Smooth muscle cell (in vitro differentiated cells): ENCODE measurements at regions not wholly inside any gene's neighbourhood (a gene's known extent, or its start where the extent isn't known, plus 50 kb on each side); places are given as distances from the start of the nearest gene placed in this dataset.

Experiments used
- DNase-seq: peaks from one replicate; lab custom pipeline; 2025; ENCODE audit not compliant: unreplicated experiment; lab: John Stamatoyannopoulos, UW
- H2AFZ ChIP-seq: fragments of 200-600 bp; sonication (generic); 2 replicates; pipeline ENCODE4 v1.6.0; 2016; ENCODE audit warnings: antibody characterized with exemption, low read depth, mild to moderate bottlenecking
- H3F3A ChIP-seq: fragments of 200-600 bp; sonication (generic); 2 replicates; pipeline ENCODE4 v1.6.0; 2017; ENCODE audit warnings: antibody characterized with exemption, low read depth
- H3K27ac ChIP-seq: fragments of 200-600 bp; sonication (generic); 2 replicates; pipeline ENCODE4 v1.5.1; 2016; ENCODE audit warnings: low read depth, mild to moderate bottlenecking
- H3K27me3 ChIP-seq: fragments of 200-600 bp; sonication (generic); 2 replicates; pipeline ENCODE4 v1.6.1; 2016; ENCODE audit warnings: low read depth, mild to moderate bottlenecking
- H3K36me3 ChIP-seq: fragments of 200-600 bp; sonication (generic); 2 replicates; pipeline ENCODE4 v1.5.1; 2016; ENCODE audit warnings: low read depth
- H3K4me1 ChIP-seq: fragments of 200-600 bp; sonication (generic); 2 replicates; pipeline ENCODE4 v1.5.1; 2016; ENCODE audit warnings: low read depth
- H3K4me2 ChIP-seq: fragments of 200-600 bp; sonication (generic); 2 replicates; pipeline ENCODE4 v1.6.0; 2016; ENCODE audit warnings: mild to moderate bottlenecking
- H3K4me3 ChIP-seq: fragments of 200-600 bp; sonication (generic); 2 replicates; pipeline ENCODE4 v1.5.1; 2016; ENCODE audit warnings: mild to moderate bottlenecking
- H3K79me2 ChIP-seq: fragments of 200-600 bp; sonication (generic); 2 replicates; pipeline ENCODE4 v1.6.0; 2016; ENCODE audit warnings: low read depth, mild to moderate bottlenecking
- H3K9ac ChIP-seq: fragments of 200-600 bp; sonication (generic); 2 replicates; pipeline ENCODE4 v1.6.0; 2016; ENCODE audit warnings: low read depth
- H3K9me3 ChIP-seq: fragments of 200-600 bp; sonication (generic); replicated peaks from 2 replicates; pipeline ENCODE4 v1.5.1; 2016; ENCODE audit warnings: low read depth
- H4K20me1 ChIP-seq: fragments of 200-600 bp; sonication (generic); 2 replicates; pipeline ENCODE4 v1.6.0; 2016; ENCODE audit warnings: low read depth
- WGBS: methylation state at CpG from one replicate; pipeline ENCODE4 v1.1.7; 2016; ENCODE audit warnings: low lambda C conversion rate; 5-methylcytosine and 5-hydroxymethylcytosine counted together
- TF ChIP-seq, protein P1 (sequence below): fragments of 200-600 bp; sonication (generic); IDR thresholded peaks from 2 replicates; pipeline ENCODE4 v1.5.1; 2017; ENCODE audit warnings: borderline replicate concordance, mild to moderate bottlenecking, antibody characterized with exemption; ENCODE audit not compliant: insufficient read depth, poor library complexity, severe bottlenecking

DNA sequence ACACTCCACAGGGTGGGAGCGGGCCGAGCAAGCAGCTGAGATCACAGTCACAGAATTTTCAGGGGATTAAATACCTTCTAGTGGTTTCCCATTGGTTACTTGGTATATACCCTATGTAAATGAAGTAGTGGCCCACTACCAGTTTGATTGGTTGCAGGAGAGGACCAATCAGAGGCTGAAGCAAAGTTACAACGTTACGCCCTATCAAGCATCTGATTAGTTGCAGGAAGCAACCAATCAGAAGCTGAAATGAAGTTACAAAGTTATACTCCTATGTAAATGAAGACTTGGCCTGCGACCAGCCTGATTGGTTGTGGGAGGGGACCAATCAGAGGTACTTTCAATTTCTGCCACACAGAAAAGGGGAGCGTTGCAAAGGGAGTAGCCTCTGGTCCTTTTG is 474.0 kb downstream of the COG6 start:
- H3K4me3 ChIP-seq: no peak overlapping the region
- TF ChIP-seq, protein P1, sequence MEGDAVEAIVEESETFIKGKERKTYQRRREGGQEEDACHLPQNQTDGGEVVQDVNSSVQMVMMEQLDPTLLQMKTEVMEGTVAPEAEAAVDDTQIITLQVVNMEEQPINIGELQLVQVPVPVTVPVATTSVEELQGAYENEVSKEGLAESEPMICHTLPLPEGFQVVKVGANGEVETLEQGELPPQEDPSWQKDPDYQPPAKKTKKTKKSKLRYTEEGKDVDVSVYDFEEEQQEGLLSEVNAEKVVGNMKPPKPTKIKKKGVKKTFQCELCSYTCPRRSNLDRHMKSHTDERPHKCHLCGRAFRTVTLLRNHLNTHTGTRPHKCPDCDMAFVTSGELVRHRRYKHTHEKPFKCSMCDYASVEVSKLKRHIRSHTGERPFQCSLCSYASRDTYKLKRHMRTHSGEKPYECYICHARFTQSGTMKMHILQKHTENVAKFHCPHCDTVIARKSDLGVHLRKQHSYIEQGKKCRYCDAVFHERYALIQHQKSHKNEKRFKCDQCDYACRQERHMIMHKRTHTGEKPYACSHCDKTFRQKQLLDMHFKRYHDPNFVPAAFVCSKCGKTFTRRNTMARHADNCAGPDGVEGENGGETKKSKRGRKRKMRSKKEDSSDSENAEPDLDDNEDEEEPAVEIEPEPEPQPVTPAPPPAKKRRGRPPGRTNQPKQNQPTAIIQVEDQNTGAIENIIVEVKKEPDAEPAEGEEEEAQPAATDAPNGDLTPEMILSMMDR: no peak
- no peaks in the 10 kb centered on the region for H3K27me3 ChIP-seq
- no peaks in the 10 kb centered on the region for H3K36me3 ChIP-seq
- no peaks in the 10 kb centered on the region for H4K20me1 ChIP-seq
- 95% methylated on average over 6 of the region's 6 CpGs for WGBS
- H3F3A ChIP-seq: no peaks in the 10 kb centered on the region
- no peak overlapping the region for H3K27ac ChIP-seq
- no peak overlapping the region for H3K9ac ChIP-seq
- no peaks in the 10 kb centered on the region for H3K4me1 ChIP-seq
- H2AFZ ChIP-seq: no peak overlapping the region
- H3K4me2 ChIP-seq: no peak overlapping the region
- no peaks in the 10 kb centered on the region for H3K9me3 ChIP-seq
- no peaks in the 10 kb centered on the region for H3K79me2 ChIP-seq
- no peak for DNase-seq

DNA sequence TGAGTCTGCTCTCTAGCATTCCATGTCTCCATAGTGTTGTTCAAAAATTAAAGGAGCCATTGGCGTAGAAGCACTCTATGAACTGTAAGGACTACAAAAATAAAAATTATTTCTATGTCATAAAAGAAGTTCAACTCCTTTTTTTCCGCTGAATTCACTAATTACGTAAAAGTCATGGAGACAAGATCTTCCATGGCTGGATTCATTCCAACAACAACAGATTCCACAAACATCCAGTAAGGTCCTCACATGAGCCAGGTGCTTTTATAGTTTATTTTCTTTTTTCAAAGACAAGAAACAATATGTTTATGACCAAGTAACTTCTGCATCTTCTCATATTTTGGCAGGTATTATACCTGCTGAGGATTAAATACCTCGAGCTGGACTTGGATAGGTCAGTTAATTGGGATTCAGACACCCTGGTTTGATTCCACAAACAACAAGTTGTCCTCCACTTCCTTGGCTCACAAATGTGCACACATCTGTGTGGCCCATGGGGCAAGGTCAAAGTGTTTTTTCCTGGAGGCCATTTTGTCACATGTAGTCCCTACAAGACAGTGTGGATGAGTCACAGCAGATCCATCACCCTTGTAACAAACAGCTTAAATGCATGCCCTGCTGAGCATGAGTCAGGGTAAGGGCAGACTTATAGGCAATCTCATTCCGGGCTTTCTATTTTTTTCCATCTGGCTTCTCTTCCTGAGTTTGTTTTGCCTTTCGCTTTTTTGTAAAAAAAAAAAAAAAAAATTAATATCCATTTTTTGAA is 475.6 kb downstream of the COG6 start:
- 67% methylated on average over 6 of the region's 6 CpGs for WGBS
- Histone ChIP-seq H3K27me3 (no peaks in the 10 kb centered on the region), H3K79me2 (no peaks in the 10 kb centered on the region), H3K9ac (no peak overlapping the region), H3K9me3 (no peaks in the 10 kb centered on the region), H2AFZ (no peak overlapping the region), H3K27ac (no peak overlapping the region), H3F3A (no peaks in the 10 kb centered on the region), H4K20me1 (no peaks in the 10 kb centered on the region), H3K36me3 (no peaks in the 10 kb centered on the region), H3K4me3 (no peak overlapping the region), H3K4me1 (no peaks in the 10 kb centered on the region), H3K4me2 (no peak overlapping the region)
- TF ChIP-seq, protein P1: no peak
- DNase-seq: no peak

DNA sequence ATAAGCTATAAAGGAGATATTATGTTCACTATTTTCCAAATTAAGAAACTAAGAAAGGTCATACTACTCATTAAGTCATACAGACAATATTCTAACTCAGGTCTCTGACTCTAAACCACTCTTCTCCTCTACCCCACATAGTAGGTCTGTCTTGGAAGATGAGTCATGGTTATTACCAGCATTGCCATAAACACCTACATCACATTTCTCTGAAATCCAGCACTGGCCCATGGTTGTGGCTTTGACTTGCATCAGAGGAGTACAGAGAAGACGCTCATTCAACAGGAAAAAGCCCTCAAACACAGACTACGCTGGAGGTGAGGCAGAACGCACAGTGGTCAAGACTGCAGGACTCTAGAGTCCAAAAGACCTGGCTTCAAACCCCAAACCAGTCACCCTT is 476.8 kb downstream of the COG6 start:
- no peaks in the 10 kb centered on the region for H3K27me3 ChIP-seq
- H3K9me3 ChIP-seq: no peaks in the 10 kb centered on the region
- H3K27ac ChIP-seq: no peak overlapping the region
- no peak overlapping the region for H3K4me3 ChIP-seq
- H3K36me3 ChIP-seq: no peaks in the 10 kb centered on the region
- H3K4me2 ChIP-seq: no peak overlapping the region
- H3F3A ChIP-seq: no peaks in the 10 kb centered on the region
- no peaks in the 10 kb centered on the region for H4K20me1 ChIP-seq
- TF ChIP-seq, protein P1: no peak
- WGBS: 96% methylated on average over 3 of the region's 3 CpGs
- H3K4me1 ChIP-seq: no peaks in the 10 kb centered on the region
- no peak overlapping the region for H2AFZ ChIP-seq
- no peaks in the 10 kb centered on the region for H3K79me2 ChIP-seq
- no peak overlapping the region for H3K9ac ChIP-seq
- no peak for DNase-seq

DNA sequence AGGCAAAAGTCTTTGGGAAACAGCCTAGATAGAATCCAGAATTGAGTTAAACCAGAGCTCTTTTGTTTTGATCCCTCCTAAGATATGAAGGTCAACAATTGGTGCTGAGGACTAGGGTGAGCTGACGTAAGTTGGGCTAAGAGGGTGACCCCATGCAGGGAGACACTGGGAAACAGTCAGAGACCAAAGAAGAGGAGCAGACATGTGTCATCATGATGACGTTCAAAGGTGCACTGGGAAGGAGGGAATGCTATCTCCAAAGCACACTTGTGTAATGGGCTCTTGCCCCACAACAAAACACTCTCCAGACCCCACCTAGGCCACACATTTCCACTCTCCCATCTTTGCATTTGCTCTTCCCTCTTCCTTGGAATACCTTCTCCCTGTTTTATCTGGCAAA is 481.4 kb downstream of the COG6 start:
- TF ChIP-seq, protein P1: no peak
- Histone ChIP-seq H3K36me3 (no peaks in the 10 kb centered on the region), H3K4me2 (no peak overlapping the region), H3K4me1 (no peaks in the 10 kb centered on the region), H2AFZ (no peak overlapping the region), H3K9me3 (no peaks in the 10 kb centered on the region), H3K9ac (no peak overlapping the region), H3K4me3 (no peak overlapping the region), H3F3A (peaks cover 6% of the 10 kb centered on the region), H3K27me3 (no peaks in the 10 kb centered on the region), H4K20me1 (no peaks in the 10 kb centered on the region), H3K27ac (no peak overlapping the region), H3K79me2 (no peaks in the 10 kb centered on the region)
- DNase-seq: no peak
- WGBS: 85% methylated on average over 2 of the region's 2 CpGs
